Stomach (tissue), 4 donors: ENCODE measurements at regions not wholly inside any gene's neighbourhood (a gene's known extent, or its start where the extent isn't known, plus 50 kb on each side); places are given as distances from the start of the nearest gene placed in this dataset.

Experiments
- EP300 ChIP-seq: sonication (generic); formaldehyde crosslinking; IDR thresholded peaks from one replicate; pipeline ENCODE4 v1.6.1; 2017; ENCODE audit warnings: antibody characterized with exemption
- POLR2AphosphoS5 ChIP-seq, 3 donors: sonication (generic); formaldehyde crosslinking; IDR thresholded peaks; one replicate each; pipeline ENCODE4 v1.6.1; 2016; ENCODE audit warnings: antibody characterized with exemption in 3 of 3

- no peak for TF ChIP-seq EP300
- no peak for TF ChIP-seq POLR2AphosphoS5 (IDR thresholded peaks at IDR 0.05)
Measured at GRCh38 chr7:156031679-156032478, 219.6 kb upstream of the SHH start.
